A673 (cell line): ENCODE measurements at regions not wholly inside any gene's neighbourhood (a gene's known extent, or its start where the extent isn't known, plus 50 kb on each side); places are given as distances from the start of the nearest gene placed in this dataset.
A peak's percentile ranks its signal among the peaks of the same experiment; 100 is the strongest.

Experiments
- BruUV-seq: library from RNA; stranded (reverse); fragments of 400-500 nt; replicated peaks from 2 replicates; lab custom pipeline; 2021; lab: Mats Ljungman, UMichigan
- CTCF ChIA-PET: fragments of 300-600 bp; sonication (Branson Sonifier 250); formaldehyde crosslinking; loops from one replicate; lab custom pipeline; 2022; ENCODE audit warnings: antibody characterized with exemption; lab: Charles Lee
- POLR2A ChIA-PET: fragments of 300-600 bp; sonication (Branson Sonifier 250); formaldehyde crosslinking; loops from one replicate; lab custom pipeline; 2022; ENCODE audit warnings: antibody characterized with exemption; ENCODE audit not compliant: low non-redundant PET; lab: Charles Lee
- DNase-seq: peaks from one replicate; pipeline ENCODE4 v3.0.0-alpha.2; 2015; ENCODE audit warnings: low spot score
- H3K27ac ChIP-seq: fragments of 200-600 bp; sonication (generic); 2 replicates; pipeline ENCODE4 v1.5.1; 2016; ENCODE audit warnings: mixed run types, low read depth, mild to moderate bottlenecking, mixed read lengths, antibody characterized with exemption, low read length; ENCODE audit not compliant: poor library complexity, severe bottlenecking
- H3K27me3 ChIP-seq: fragments of 200-600 bp; sonication (generic); replicated peaks from 2 replicates; pipeline ENCODE4 v1.6.1; 2017; ENCODE audit warnings: mixed run types, low read depth, mild to moderate bottlenecking, mixed read lengths, antibody characterized with exemption, low read length; ENCODE audit not compliant: insufficient read depth, poor library complexity
- H3K36me3 ChIP-seq: fragments of 200-600 bp; sonication (generic); 2 replicates; pipeline ENCODE4 v1.6.1; 2016; ENCODE audit warnings: mixed run types, mild to moderate bottlenecking, mixed read lengths, antibody characterized with exemption, low read length; ENCODE audit not compliant: insufficient read depth, poor library complexity, severe bottlenecking
- H3K4me1 ChIP-seq: fragments of 200-600 bp; sonication (generic); 2 replicates; pipeline ENCODE4 v1.6.1; 2017; ENCODE audit warnings: mixed run types, mild to moderate bottlenecking, mixed read lengths, antibody characterized with exemption, low read length; ENCODE audit not compliant: insufficient read depth, poor library complexity, severe bottlenecking
- H3K4me3 ChIP-seq: fragments of 200-600 bp; sonication (generic); 2 replicates; pipeline ENCODE4 v1.5.1; 2016; ENCODE audit warnings: low read depth, mixed run types, mild to moderate bottlenecking, mixed read lengths, low read length; ENCODE audit not compliant: poor library complexity, severe bottlenecking
- H3K9me3 ChIP-seq: fragments of 200-600 bp; sonication (generic); 2 replicates; pipeline ENCODE4 v1.6.1; 2016; ENCODE audit warnings: mixed run types, low read depth, mild to moderate bottlenecking, mixed read lengths, antibody characterized with exemption, low read length; ENCODE audit not compliant: poor library complexity, severe bottlenecking
- CTCF ChIP-seq: fragments of 300-800, 200-600 bp; sonication (generic); conservative IDR thresholded peaks from 2 replicates; pipeline ENCODE4 v1.5.1; 2017; ENCODE audit warnings: low read depth, mild to moderate bottlenecking, antibody characterized with exemption, low read length, moderate library complexity, mixed read lengths
- EZH2 ChIP-seq: fragments of 200-600 bp; sonication (generic); IDR thresholded peaks from 2 replicates; pipeline ENCODE4 v1.6.1; 2017; ENCODE audit warnings: borderline replicate concordance, low read depth, mild to moderate bottlenecking, mixed read lengths, antibody characterized with exemption, low read length; ENCODE audit not compliant: poor library complexity, severe bottlenecking
- intact Hi-C: fragments of 100-400 bp; cut with micrococcal nuclease; formaldehyde crosslinking; loops from one replicate; pipeline ENCODE4 v1.10.0; 2022; ENCODE audit not compliant: unreplicated experiment

DNA sequence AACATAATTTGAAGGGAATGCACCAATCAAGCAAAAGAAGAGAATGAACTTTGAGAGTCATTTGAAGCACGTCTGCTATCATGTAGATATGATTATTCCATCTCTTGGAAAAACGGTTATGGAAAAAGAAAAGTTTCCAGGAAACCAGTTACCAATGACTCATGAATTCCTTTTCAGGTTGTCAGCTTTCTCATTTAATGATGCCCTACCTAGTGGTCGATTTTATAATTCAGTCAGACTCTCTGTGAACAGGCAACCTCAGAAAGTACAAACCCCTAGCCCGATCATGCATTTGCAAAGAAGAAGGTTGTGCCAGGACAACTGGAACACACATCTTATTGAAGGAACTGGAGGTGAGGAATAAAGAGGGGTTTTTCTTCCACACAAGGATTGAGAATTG lies 355.1 kb upstream of the GRIA1 start:
- no peak for DNase-seq
- Histone ChIP-seq H3K36me3 (no peaks in the 10 kb centered on the region), H3K27ac (no peak overlapping the region), H3K27me3 (peaks cover 7% of the 10 kb centered on the region), H3K4me1 (no peaks in the 10 kb centered on the region), H3K9me3 (no peaks in the 10 kb centered on the region), H3K4me3 (no peak overlapping the region)
- intact Hi-C loops: no loop called here
- CTCF ChIA-PET: no interaction called here
- POLR2A ChIA-PET: no interaction called here
- no peak for TF ChIP-seq EZH2
- no peak for TF ChIP-seq CTCF
- BruUV-seq: no TSS peak

GRCh38 chr5:153136910-153137614 lies 353.4 kb upstream of the GRIA1 start:
- BruUV-seq: no TSS peak
- no peaks in the 10 kb centered on the region for H3K4me1 ChIP-seq
- DNase-seq: no peak
- POLR2A ChIA-PET: no interaction called here
- H3K27me3 ChIP-seq: peaks cover 7% of the 10 kb centered on the region
- no peak overlapping the region for H3K27ac ChIP-seq
- no peaks in the 10 kb centered on the region for H3K9me3 ChIP-seq
- TF ChIP-seq EZH2: no peak
- no peak for TF ChIP-seq CTCF
- no peaks in the 10 kb centered on the region for H3K36me3 ChIP-seq
- intact Hi-C loops: no loop called here
- no peak overlapping the region for H3K4me3 ChIP-seq
- CTCF ChIA-PET: no interaction called here

DNA sequence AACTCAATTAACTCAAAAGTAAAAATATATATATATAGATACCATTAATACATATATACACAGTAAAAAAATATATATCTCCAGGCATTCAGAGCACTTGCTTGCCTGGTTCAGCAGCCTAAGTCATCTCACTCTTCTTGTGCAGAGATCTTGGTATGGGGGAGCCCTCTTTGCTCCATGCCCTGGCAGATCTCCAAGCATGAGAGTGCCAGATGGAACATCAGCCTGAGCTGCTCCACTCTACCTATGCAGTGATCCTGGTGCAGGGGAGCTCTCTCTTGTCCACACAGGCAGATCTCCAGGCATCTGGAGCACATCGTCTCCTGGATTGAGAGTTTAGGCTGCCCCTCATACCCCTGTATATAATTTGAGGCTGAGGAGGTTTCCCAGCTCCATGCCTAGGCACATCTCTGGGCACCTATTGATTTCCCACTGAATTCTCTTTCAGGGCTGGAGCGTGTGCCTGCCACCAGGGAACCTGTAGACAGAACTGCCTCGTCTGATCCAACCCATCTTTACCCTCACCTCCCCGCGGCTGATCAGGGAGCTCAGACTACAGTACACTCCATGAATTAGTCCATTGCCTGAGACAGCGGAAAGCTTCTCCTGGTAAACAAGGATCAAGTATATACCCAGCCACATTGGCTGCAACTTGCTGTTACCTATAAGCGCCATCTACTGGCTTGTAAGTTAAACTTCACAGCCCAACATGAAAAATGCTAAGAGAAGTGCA lies 342.4 kb upstream of the GRIA1 start:
- DNase-seq: peak; percentile 81
- Histone ChIP-seq H3K4me1 (no peaks in the 10 kb centered on the region), H3K9me3 (no peaks in the 10 kb centered on the region), H3K27ac (no peak overlapping the region), H3K4me3 (peak overlapping the region; percentile 17), H3K36me3 (no peaks in the 10 kb centered on the region), H3K27me3 (no peaks in the 10 kb centered on the region)
- BruUV-seq: no TSS peak
- peak; percentile 84 for TF ChIP-seq CTCF
- TF ChIP-seq EZH2: no peak
- ChIA-PET POLR2A (interaction anchor here (0.6 kb wide), 1 partner anchor 616 kb away, joined by 3 read pairs; no protein-coding TSS in a partner anchor), CTCF (interaction anchor here (0.6 to 2.8 kb wide), 4 partner anchors 296 to 1521 kb away, joined by 3 to 21 read pairs (median 3); no protein-coding TSS in a partner anchor)
- intact Hi-C loops: loop anchor here (1.0 to 10.0 kb wide), 3 partner anchors 333 to 615 kb away; no protein-coding TSS in a partner anchor
